B cell (primary cell): ENCODE measurements at regions not wholly inside any gene's neighbourhood (a gene's known extent, or its start where the extent isn't known, plus 50 kb on each side); places are given as distances from the start of the nearest gene placed in this dataset.

Source experiments
- ATAC-seq: fragments of 200-7000 bp; cut with Tn5 transposase; one replicate; pipeline ENCODE4 v1.10.0; 2021; ENCODE audit warnings: low read depth, mild to moderate bottlenecking, moderate number of reproducible peaks, moderate library complexity
- CTCF ChIA-PET: fragments of 350-600 bp; sonication (Branson Sonifier 250); formaldehyde crosslinking; loops from one replicate; lab custom pipeline; 2021; ENCODE audit warnings: antibody characterized with exemption, inconsistent platforms; lab: Charles Lee
- POLR2A ChIA-PET: fragments of 350-600 bp; sonication (Branson Sonifier 250); formaldehyde crosslinking; loops from one replicate; lab custom pipeline; 2021; ENCODE audit warnings: antibody characterized with exemption; lab: Charles Lee
- DNase-seq: peaks from one replicate; pipeline ENCODE4 v3.0.0; 2013
- H2AFZ ChIP-seq: 2 replicates; pipeline ENCODE4 v1.6.1; 2012; ENCODE audit warnings: mild to moderate bottlenecking, low read depth, low read length; ENCODE audit not compliant: insufficient read depth, poor library complexity, severe bottlenecking
- H3K27ac ChIP-seq, 2 donors: 1 replicate in 1 of 2; 2 replicates in 1 of 2; pipeline ENCODE4 v1.5.1; 2012 to 2013; ENCODE audit warnings: low read length in 2 of 2, mild to moderate bottlenecking in 2 of 2, moderate library complexity in 1 of 2
- H3K27me3 ChIP-seq, 4 experiments: fragments of 200-600 bp in 1 of 4; sonication (generic) in 1 of 4; replicated peaks in 1 of 4; 1 replicate in 2 of 4; 2 replicates in 2 of 4; pipeline versions ENCODE4 v1.6.1 to v1.7.0; 2013 to 2016; ENCODE audit warnings: low read length in 3 of 4, mild to moderate bottlenecking in 2 of 4, mixed read lengths in 1 of 4, moderate library complexity in 1 of 4; ENCODE audit not compliant: insufficient read depth in 4 of 4, control insufficient read depth in 3 of 4; ENCODE audit errors: control extremely low read depth in 1 of 4
- H3K36me3 ChIP-seq, 2 experiments: replicated peaks in 1 of 2; 1 replicate in 1 of 2; 2 replicates in 1 of 2; pipeline versions ENCODE4 v1.6.1 to v1.7.1; 2013; ENCODE audit warnings: low read length in 1 of 2; ENCODE audit not compliant: insufficient read depth in 2 of 2, control insufficient read depth in 1 of 2; ENCODE audit errors: control extremely low read depth in 1 of 2, extremely low read depth in 1 of 2
- H3K4me1 ChIP-seq, 2 donors: fragments of 200-600 bp in 1 of 2; sonication (generic) in 1 of 2; 1 replicate in 1 of 2; 2 replicates in 1 of 2; pipeline versions ENCODE4 v1.5.1 to v1.6.1; 2013 to 2017; ENCODE audit warnings: low read length in 2 of 2; ENCODE audit not compliant: control insufficient read depth in 2 of 2, insufficient read depth in 2 of 2
- H3K4me2 ChIP-seq: replicated peaks from 2 replicates; pipeline ENCODE3; 2012; ENCODE audit warnings: mild to moderate bottlenecking, low read depth, low read length; ENCODE audit not compliant: poor library complexity, severe bottlenecking
- H3K4me3 ChIP-seq, 5 experiments: fragments of 200-600 bp in 1 of 5; sonication (generic) in 1 of 5; 1 replicate in 3 of 5; 2 replicates in 2 of 5; pipeline versions ENCODE4 v1.5.1 to v1.7.0; 2011 to 2016; ENCODE audit warnings: low read length in 4 of 5, mild to moderate bottlenecking in 4 of 5, low read depth in 2 of 5, control low read depth in 1 of 5, moderate library complexity in 1 of 5; ENCODE audit not compliant: insufficient read depth in 1 of 5; ENCODE audit errors: control extremely low read depth in 1 of 5, extremely low read depth in 1 of 5
- H3K79me2 ChIP-seq: fragments of 200-600 bp; sonication (generic); one replicate; pipeline ENCODE4 v1.6.0; 2016; ENCODE audit warnings: low read length; ENCODE audit not compliant: control insufficient read depth, insufficient read depth
- H3K9ac ChIP-seq: fragments of 200-600 bp; sonication (generic); 2 replicates; pipeline ENCODE4 v1.6.1; 2017; ENCODE audit warnings: mild to moderate bottlenecking, low read length, moderate library complexity
- H3K9me3 ChIP-seq, 3 donors: one replicate each; pipeline versions ENCODE4 v1.6.1 to v1.7.1; 2013; ENCODE audit warnings: low read length in 2 of 3; ENCODE audit not compliant: control insufficient read depth in 2 of 3, insufficient read depth in 1 of 3; ENCODE audit errors: control extremely low read depth in 1 of 3
- H4K20me1 ChIP-seq: 2 replicates; pipeline ENCODE4 v1.6.0; 2012; ENCODE audit warnings: mild to moderate bottlenecking, low read length; ENCODE audit not compliant: insufficient read depth, control insufficient read depth, poor library complexity, severe bottlenecking
- H3K27ac Mint-ChIP-seq: one replicate; pipeline ENCODE4 v1.8.0; 2021; ENCODE audit warnings: mixed read lengths
- H3K27me3 Mint-ChIP-seq: one replicate; pipeline ENCODE4 v1.8.0; 2021; ENCODE audit warnings: mixed read lengths
- H3K4me1 Mint-ChIP-seq: one replicate; pipeline ENCODE4 v1.8.0; 2021; ENCODE audit warnings: mixed read lengths
- H3K4me3 Mint-ChIP-seq: one replicate; pipeline ENCODE4 v1.8.0; 2021; ENCODE audit warnings: mixed read lengths
- H3K9me3 Mint-ChIP-seq: one replicate; pipeline ENCODE4 v1.8.0; 2022; ENCODE audit warnings: mixed read lengths; ENCODE audit not compliant: insufficient read depth
- CTCF ChIP-seq: fragments of 200-600 bp; IDR thresholded peaks from one replicate; pipeline ENCODE4 v1.8.0; 2022; ENCODE audit warnings: antibody characterized with exemption, mild to moderate bottlenecking
- EZH2 ChIP-seq: IDR thresholded peaks from 2 replicates; pipeline ENCODE4 v1.6.1; 2012; ENCODE audit warnings: borderline replicate concordance, low read depth, mild to moderate bottlenecking, moderate library complexity, low read length; ENCODE audit not compliant: insufficient read depth, poor library complexity, severe bottlenecking
- WGBS: methylation state at CpG from one replicate; pipeline ENCODE4 v1.1.5; 2013; ENCODE audit warnings: missing lambda C conversion rate; ENCODE audit not compliant: insufficient coverage; 5-methylcytosine and 5-hydroxymethylcytosine counted together
- intact Hi-C: fragments of 100-400 bp; cut with micrococcal nuclease; formaldehyde crosslinking; loops from one replicate; pipeline ENCODE4 v1.10.0; 2022

DNA sequence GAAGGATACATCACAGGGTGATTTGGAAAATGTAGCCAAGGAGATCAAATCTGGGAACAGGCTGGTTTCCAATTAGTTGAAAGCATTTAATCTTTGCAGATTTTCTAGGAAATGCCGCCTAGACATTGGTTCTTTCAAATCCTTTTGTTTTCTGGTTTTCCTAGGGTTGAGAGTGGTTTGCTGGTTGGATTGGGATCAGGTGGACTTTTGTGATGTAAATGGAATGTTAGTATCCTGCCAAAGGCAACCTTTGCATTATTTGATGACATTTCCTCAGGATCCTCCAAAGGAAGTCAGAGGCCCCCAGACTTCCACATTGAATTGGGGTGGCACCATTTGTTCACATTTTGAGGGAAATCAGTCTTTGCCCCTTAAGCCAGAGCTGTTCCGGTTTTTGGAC, 245.5 kb upstream of the RPS23 start:
- 100% methylated on average over 1 of the region's 2 CpGs for whole genome bisulfite sequencing
- Histone ChIP-seq H3K9me3 (no peaks in the 10 kb centered on the region), H3K36me3 (no peaks in the 10 kb centered on the region), H3K27ac (no peak overlapping the region), H3K9ac (no peak overlapping the region), H3K27me3 (no peaks in the 10 kb centered on the region), H2AFZ (no peak overlapping the region), H4K20me1 (no peaks in the 10 kb centered on the region), H3K4me3 (no peak overlapping the region), H3K4me1 (no peaks in the 10 kb centered on the region), H3K79me2 (no peaks in the 10 kb centered on the region), H3K4me2 (no peak overlapping the region)
- Mint-ChIP-seq H3K9me3 (peaks cover 3% of the 10 kb centered on the region), H3K27me3 (no peaks in the 10 kb centered on the region), H3K4me1 (no peaks in the 10 kb centered on the region), H3K27ac (no peak overlapping the region), H3K4me3 (no peak overlapping the region)
- DNase-seq (no peak), ATAC-seq (no peak)
- ChIA-PET CTCF (no interaction called here), POLR2A (no interaction called here)
- no peak for TF ChIP-seq CTCF
- no peak for TF ChIP-seq EZH2
- intact Hi-C loops, result no loop called here

DNA sequence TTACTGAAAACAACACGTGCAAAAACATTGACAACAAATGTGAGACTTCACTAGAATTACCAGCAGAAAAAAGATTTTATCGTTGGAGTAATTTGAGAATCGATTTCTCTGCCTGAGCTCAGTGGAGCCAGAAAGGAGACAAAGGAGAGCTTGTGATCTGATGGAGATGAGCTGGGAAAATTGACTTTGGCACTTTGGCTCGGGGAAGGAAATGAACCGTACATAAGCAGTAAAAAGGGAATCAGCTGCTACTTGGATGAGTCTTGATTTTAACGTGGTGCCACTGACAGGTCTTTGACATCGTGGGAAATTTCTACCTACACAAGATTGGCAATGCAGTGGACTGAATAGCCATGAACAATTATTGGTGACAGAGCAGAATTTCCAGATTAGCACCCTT, 244.7 kb upstream of the RPS23 start:
- Mint-ChIP-seq H3K4me1 (no peaks in the 10 kb centered on the region), H3K4me3 (no peak overlapping the region), H3K27me3 (no peaks in the 10 kb centered on the region), H3K27ac (no peak overlapping the region), H3K9me3 (peaks cover under 1% of the 10 kb centered on the region)
- CTCF ChIA-PET, result no interaction called here
- Histone ChIP-seq H3K4me2 (no peak overlapping the region), H4K20me1 (no peaks in the 10 kb centered on the region), H3K79me2 (no peaks in the 10 kb centered on the region), H3K4me3 (no peak overlapping the region), H3K27ac (no peak overlapping the region), H3K36me3 (no peaks in the 10 kb centered on the region), H3K4me1 (no peaks in the 10 kb centered on the region), H3K9ac (no peak overlapping the region), H3K27me3 (no peaks in the 10 kb centered on the region), H3K9me3 (no peaks in the 10 kb centered on the region), H2AFZ (no peak overlapping the region)
- POLR2A ChIA-PET, result no interaction called here
- no peak for DNase-seq
- TF ChIP-seq CTCF, result no peak
- TF ChIP-seq EZH2, result no peak
- intact Hi-C loops, result no loop called here
- no peak for ATAC-seq
- 95% methylated on average over 3 of the region's 7 CpGs for WGBS
